HG02885 (cell line): ENCODE measurements at regions not wholly inside any gene's neighbourhood (a gene's known extent, or its start where the extent isn't known, plus 50 kb on each side); places are given as distances from the start of the nearest gene placed in this dataset.

Experiments used
- ATAC-seq: cut with Tn5 transposase; IDR thresholded peaks from one replicate; pipeline ENCODE4 v1.9.1; 2021; ENCODE audit warnings: mild to moderate bottlenecking; ENCODE audit not compliant: unreplicated experiment, poor library complexity

DNA sequence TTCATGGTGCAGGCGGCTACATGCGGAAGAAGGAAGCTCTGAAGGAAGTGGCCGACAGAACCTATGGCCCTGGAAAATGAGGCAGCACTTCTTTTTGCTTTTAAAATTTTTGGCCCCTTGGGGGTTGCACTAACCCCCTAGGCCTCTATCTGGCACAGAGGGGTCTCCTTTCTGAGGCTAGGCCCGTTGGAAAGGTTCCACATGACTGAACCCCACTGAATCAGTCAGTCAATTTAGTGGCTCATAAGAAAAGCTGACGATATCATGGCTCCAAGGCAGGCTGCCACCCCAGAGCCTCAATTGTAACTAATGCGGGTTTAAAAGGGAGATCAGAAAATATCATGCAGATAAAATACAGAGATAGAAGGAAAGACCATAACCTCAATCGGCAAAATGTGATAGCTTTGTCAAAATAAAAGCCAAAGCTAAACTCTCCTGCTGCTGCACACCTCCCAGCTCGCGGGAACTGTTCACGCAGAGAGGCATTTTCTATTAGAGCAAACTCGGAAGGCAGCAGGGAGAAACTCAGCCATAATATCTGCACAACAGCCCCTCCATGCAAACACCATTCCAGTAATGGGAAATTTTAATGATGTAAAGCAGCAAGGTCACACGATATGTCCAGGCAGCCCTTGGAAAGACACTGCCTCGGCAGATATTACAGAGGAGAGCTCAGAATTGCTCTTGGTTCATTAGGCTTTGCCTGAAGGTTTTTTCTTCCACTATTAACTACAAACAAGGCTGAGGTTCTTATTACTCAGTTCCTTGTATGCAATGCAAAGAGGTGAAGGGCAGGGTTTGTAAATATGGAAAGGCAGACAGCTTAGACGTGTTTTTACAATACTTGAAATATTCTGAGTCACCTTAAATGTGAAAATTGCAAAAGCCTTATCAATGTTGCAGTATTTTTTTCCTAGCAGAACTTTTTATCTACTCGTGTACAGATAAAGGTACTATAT lies 200.4 kb upstream of the PMFBP1 start:
- no peak for ATAC-seq

DNA sequence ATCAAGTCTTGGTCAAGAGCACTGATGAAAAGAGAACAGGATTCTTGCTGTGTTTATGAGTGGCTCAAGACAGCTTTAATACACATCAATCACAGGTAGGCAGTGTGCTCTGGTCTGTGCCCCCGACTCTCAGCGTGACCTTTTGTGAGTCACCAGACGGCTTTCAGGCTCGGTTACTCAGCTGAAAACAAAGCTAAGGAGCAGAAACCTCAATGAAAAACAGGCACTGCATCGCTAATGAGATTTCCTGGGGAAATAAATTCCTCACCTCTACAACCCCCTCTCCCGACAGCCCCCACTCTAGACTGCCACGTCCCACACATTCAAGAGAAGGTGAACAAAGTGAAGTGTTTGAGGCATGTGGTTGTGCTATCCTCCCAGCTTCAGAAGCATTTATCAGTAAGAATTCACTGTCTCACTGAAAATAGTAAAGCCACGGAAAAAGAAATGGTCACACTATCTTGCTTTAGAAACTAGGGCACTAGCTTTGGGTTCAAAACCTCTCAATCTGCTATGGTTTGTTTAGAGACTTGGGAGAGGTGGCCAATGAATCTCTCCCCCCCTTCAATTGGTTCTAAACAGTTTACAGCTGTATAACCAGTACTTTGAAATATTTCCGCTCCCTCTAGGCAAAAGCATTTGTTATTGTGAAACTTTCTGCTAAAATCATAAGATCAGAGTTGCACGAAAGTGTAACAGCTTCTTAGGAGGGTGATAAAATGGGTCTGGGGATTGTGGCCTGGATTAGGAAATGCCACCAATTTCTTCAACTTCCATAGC lies 199.5 kb upstream of the PMFBP1 start:
- no peak for ATAC-seq

DNA sequence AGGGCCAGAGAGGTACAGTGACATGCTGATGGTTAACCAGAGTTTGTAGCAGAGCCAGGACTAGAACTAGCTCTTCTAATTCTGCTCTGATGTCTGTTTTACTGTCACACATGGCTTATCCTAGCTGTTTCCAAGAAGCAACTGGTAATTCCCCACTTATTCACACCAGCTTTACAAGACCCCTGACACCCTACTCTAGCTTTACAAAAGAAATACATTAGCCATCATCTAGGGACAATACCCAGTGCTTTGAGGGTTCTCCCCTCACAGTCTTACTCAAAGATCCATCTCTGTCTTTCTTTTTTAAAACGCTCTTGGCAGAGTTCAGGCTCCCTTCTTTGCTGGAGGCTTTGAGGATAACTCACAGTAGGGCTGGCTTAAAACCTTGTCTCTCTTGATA lies 197.3 kb upstream of the PMFBP1 start:
- ATAC-seq = no peak

DNA sequence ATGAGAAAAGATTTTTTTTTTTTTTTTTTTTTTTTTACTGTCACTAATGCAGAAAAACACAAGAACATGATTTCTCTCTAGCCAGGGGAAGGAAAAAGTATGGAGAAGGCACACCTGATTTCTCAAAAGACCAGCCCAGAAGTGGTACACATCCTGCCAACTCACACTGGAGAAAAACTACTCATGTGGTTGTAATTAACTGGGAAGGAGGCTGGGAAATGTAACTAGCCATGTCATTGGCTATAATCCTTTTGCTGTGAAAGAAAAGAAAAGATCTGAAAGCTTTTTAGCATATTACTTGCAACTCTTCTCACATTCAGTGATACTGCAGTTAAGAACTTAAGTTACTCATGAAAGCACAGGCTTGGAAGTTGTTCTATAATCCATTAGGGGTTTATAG lies 195.9 kb upstream of the PMFBP1 start:
- ATAC-seq = no peak

DNA sequence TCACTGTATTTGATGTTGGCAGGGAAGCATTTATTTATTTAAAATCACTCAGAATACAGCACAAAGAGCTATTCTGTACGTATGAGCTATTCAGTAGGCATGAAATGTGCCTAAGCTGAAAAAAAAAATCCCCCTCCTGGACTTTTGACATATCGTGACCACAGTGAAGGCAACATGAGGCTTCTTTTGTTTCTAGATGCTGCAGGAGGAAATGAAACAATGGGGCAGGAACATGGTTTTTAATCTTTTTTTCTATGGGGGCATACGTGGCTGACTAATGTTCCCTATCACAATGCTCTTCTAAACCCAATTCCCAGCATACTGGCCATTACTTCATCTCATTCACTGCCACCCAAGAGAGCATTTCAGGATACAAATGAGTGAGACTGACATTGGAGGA lies 191.0 kb upstream of the PMFBP1 start:
- ATAC-seq = no peak

DNA sequence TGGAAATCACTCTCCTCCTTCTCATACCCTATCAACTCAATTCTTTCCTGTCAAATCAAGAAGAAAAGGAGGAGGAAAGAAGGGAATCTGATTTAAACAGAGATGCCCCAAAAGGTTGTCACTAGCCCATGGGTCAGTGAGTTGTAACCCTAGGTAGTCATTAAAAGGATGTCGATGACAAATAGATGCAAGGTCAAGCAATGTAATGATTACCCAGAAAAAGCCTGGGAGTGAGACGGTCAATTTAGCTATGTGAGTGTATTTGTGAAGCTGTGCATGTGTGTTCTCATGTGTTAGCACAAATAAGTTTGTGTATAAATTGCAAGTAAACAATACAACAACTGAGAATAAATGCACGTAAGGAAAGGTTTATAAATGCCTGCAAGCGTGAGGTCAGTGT lies 190.5 kb upstream of the PMFBP1 start:
- ATAC-seq = no peak

DNA sequence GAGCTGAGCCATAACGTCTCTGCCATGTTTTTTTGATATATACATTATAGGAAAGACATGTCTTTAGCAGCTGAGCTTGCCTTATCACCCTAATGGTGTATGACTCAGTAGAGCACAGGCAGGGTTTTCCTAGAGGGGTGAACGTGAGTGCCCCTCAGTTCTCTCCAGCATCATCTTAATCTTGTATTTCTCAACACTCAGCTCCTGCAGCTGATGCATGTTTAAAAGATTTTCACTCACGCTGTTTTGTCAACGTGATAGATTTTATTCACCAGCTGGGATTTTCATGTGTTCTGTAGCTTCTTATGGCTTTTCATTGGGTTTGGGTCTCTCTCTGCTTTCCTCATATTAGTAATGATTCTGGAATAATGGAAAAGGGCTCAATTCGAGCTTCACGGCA lies 186.0 kb upstream of the PMFBP1 start:
- ATAC-seq = no peak

DNA sequence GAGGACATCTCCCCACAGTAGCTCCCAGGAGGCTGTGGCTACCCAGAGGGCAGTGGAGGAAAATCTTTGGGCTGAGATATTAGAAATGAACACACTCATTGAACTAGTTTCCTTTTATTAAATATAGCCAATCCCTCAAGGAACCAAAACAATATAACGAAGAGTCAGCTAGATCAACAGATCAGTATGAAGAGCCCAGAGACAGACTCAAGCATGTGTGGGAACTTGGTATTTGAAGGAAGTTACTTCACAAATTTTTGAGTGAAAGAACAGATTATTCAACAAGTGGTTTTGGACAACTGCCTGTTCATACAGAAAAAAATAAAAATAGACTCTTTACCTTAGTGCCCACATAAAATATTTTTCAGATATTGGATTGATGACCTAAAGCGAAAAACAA lies 183.6 kb upstream of the PMFBP1 start:
- no peak for ATAC-seq

DNA sequence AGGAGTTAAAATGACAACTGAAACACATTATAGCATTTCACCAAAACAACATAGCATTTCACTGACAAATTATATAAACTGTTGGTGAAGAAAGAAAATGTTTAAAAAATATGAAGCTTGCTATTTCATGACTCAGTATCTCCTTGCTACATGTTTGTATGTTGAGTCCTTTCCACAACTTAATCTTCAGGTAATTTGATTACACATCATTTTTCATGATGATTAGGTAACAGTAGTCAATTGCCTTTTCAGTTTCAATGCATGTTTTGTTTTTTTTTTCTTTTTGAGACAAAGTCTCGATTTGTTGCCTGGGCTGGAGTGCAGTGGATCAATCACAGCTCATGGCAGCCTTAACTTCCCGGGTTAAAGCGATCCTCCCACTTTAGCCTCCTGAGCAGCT lies 177.8 kb upstream of the PMFBP1 start:
- no peak for ATAC-seq

DNA sequence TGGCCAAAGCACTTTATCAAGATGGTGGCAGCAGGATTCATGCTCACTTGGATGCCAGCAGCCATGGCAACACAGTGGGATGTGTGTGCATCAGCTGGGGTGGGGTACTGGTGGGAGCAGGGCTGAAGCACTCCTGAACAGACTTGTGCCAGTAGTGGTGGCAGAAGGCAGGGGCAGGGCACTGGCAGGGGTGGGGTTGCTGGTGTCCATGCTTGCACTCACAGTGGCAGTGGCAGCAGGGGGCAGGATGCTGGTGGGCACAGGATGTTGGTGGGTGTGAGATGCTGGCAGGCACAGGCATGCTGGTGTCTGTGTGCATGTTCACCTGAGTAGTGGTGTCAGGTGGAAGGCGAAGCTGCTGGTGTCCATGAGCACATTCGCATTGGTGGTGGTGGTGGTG lies 161.0 kb upstream of the PMFBP1 start:
- ATAC-seq = no peak

DNA sequence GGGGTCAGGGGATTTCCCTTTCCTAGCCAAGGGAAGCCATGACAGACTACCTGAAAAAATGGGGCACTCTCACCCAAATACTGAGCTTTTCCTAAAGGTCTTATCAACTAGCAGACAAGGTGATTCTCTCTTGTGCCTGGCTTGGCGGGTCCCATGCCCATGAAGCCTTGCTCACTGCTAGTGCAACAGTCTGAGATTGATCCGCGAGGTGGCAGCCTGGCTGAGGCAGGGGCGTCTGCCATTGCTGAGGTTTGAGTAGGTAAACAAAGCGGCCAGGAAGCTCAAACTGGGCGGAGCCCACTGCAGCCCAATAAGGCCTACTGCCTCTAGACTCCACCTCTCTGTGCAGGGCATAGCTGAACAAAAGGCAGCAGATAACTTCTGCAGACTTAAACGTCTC lies 152.6 kb upstream of the PMFBP1 start:
- ATAC-seq = no peak

DNA sequence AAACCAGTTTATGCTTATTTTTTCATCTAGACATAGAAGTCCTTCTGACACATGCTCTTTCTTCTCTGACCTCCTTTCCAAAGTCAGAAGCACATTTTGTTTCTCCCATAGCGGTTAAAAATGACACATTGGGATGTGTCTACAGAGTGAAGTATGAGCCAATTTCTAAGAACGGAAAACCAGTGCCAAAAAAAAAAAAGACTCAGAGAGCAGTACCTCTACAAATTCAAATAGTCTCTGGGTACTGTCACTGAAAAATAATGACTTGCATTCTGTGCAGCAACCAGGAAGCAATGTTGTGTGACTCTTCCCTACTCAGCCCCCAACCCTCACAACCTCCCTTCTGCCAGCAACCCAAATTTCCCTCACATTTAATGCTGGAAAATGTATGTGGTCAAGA lies 145.5 kb upstream of the PMFBP1 start:
- no peak for ATAC-seq

DNA sequence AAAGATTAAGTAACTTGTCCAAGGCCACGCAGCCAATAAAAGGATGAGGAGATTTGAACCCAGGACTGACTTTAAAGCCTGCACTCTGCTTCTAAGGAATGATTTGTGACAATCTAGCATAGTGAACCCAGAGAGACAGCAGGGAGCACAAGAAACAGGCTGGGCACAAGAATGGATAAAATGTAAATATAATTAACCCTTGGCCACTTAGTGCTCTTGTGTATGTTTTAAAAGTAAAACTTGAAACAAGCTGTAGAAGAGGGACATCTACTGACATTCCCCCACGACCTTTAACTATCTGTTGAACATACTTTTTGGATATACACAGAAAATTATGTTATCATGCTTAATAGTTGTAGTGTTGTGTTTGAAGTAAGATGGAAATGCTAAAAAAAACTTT lies 141.9 kb upstream of the PMFBP1 start:
- no peak for ATAC-seq

DNA sequence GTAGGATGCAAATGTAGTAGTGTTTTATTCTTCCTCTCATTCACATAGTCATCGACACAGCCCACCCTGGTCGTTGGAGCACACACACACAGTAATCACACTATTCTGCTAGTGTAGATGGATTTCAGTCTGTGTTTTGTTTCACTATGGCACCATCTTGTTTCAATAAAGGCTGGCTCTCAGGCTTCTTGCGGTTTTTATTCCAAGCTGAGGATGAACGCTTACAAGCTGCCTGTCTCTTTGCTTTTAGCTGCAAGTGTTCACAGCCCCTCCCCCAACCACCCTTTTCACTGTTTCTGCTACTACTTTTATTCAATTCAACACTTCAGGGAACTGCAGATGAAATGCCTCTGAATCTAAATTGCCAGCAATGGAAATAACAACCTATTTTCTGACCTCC lies 140.9 kb upstream of the PMFBP1 start:
- ATAC-seq = no peak

DNA sequence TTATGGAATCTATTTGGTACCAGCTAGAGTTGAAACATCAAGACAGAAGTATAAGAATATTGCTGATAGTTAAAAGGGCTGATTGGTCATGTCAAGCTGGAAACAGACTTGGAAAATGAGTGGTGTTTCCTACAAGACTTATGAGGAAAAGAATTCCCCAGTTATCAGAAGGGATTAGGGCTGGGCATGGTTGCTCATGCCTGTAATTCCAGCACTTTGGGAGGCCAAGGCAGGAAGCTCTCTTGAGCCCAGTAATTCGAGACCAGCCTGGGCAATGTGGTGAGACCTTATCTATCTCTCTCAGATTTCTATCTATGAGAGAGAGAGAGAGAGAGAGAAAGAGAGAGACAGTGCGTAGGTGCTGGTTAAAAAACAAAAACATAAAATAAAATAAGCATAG lies 139.5 kb upstream of the PMFBP1 start:
- no peak for ATAC-seq

DNA sequence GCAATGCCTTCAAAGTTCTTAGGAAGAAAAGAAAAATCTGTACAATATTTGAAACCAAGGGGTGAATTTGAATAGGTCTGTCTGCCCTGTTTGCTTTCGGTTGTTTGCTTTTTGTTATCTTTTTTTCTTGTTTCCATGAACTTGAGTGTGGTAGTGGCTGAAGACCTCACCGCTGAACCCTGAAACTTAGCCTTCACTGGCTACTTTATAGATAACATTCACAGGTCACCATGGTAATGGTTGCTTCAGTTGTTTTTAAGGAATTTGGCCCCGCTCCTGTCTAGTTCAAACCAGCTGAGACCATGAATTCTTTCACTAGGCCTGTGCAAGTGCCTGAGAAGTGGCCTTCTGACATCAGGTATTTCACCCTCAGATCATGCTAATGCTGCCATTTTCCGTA lies 137.0 kb upstream of the PMFBP1 start:
- no peak for ATAC-seq

DNA sequence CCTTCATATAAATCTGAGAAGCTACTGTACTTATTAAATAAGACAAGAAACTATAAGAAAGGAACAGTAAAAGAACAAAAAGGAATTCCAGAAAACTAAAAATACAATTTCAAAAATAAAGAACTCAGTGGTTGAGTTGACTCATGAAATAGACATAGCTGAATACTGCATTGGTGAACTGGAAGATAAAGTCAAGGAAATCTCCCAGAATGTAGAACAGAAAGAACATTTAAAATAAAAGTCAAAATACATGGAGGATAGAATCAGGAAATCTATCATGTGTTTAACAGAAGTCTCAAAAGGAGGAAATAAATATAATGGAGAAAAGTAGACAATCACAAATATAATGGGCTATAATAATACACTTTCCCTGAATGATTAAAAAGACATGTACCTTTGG lies 136.4 kb upstream of the PMFBP1 start:
- no peak for ATAC-seq

DNA sequence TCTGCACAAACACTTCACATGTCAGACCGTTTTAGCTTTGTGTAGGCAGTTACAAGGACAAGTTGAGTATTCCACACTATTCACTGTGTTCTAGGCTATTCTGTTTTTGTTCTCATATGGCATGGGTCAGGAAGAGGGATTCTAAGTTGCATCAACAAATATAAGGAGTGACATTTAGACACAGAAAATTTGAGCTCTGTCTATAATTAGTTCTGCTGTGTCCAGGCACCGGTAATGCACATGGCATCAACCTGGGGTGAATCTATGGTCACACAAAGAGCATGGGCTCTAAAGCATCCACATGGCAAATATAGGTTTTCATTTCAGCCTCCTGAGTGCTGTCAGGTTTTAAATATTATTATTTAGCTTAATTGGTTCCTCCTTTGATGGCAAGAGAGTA lies 130.4 kb upstream of the PMFBP1 start:
- ATAC-seq = no peak

DNA sequence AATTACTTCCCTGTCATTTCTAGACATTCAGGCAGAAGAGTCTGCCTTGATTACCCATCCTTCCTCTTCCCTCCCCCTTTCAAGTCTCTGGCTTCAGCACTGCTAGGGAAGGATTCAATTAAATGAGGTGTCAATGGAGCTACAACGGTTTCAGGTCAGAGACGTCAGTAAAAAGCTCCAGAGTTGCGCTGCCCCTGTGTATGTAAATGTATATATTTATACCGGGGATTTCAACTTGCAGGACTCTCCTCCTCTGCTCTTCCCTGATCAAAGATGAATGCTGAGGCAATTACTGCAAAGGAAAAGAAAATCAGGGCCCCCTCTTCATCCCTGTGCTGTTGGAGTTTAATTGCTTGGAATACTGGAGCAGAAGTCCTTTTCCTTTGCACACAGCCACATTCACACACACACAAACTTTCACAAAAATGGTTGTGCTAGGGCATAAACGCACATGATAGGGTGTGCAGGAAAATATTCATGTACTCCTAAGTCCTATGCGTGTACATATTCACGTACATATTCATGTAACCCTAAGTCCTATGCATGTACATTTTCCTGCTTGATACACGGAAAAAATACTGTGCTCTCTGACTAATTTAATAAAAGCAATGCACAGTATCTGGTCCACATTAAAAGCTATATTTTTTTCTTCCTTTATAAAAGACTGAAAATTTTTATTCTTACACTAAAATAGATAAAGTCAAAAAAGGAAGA lies 129.7 kb upstream of the PMFBP1 start:
- no peak for ATAC-seq

DNA sequence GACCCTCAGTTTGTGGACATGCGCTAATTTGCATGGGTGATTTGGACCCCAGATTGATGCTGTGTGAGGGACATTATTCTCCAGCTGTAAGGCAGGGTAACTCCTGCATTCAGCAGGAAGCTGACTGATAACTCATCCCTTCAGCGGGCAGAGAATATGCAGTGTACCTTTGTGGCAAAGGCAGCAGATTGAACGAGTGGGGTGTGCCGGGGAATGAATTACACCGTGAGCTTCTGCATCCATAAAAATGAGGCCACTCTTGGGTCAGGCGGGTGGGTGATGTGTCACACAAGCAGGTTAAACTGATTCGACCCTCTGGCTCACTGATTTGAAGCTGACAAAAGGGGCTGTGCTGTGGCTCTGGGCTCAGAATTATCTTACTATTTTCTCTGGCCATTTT lies 128.9 kb upstream of the PMFBP1 start:
- ATAC-seq = no peak

DNA sequence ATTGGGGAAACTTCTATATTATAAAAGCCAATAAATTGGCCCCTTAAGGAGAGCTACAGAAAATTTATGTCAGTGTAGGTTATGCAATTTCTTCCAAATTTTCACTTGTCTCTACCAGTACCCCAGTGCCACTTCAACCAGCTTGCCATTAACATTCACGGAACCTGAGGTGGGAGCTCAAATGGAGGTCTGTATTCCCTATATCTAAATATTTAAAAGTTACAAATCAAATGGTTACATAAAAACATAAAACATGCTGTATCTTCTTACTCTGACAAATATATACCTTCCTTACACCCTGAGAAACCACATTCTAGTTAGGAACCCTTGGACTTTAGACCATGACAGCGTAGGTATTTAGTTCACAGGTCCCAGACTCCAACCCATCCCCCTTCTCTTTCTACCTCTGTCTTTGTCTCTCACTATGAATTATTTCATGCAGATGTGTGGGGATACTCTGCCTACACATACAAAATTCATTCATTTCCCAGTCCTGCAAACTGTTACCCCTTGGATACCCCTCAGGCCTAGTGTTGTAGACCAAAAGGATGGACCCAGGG lies 127.8 kb upstream of the PMFBP1 start:
- no peak for ATAC-seq
